HFFc6 (cell line): ENCODE measurements at regions not wholly inside any gene's neighbourhood (a gene's known extent, or its start where the extent isn't known, plus 50 kb on each side); places are given as distances from the start of the nearest gene placed in this dataset.

Experiments
- DNase-seq: peaks from one replicate; pipeline ENCODE4 v3.0.0-alpha.2; 2018
- H3K27ac Mint-ChIP-seq: 2 replicates; pipeline ENCODE4 v1.8.0; 2020; ENCODE audit warnings: mild to moderate bottlenecking, mixed read lengths
- H3K27me3 Mint-ChIP-seq: 2 replicates; pipeline ENCODE4 v1.8.0; 2021; ENCODE audit warnings: mild to moderate bottlenecking, moderate library complexity, mixed read lengths; ENCODE audit not compliant: insufficient read depth
- H3K36me3 Mint-ChIP-seq: 2 replicates; pipeline ENCODE4 v1.8.0; 2021; ENCODE audit warnings: low read depth, mixed read lengths
- H3K4me1 Mint-ChIP-seq: 2 replicates; pipeline ENCODE4 v1.8.0; 2020; ENCODE audit warnings: low read depth, mixed read lengths
- H3K4me3 Mint-ChIP-seq: 2 replicates; pipeline ENCODE4 v1.8.0; 2020; ENCODE audit warnings: mild to moderate bottlenecking, moderate library complexity, mixed read lengths
- H3K9me3 Mint-ChIP-seq: 2 replicates; pipeline ENCODE4 v1.8.0; 2020; ENCODE audit warnings: mild to moderate bottlenecking, mixed read lengths
- CTCF ChIP-seq: fragments of 200-600 bp; sonication (generic); IDR thresholded peaks from 2 replicates; pipeline ENCODE4 v1.5.0; 2021; ENCODE audit warnings: antibody characterized with exemption, mild to moderate bottlenecking

GRCh38 chr12:59134750-59135149 is 214.4 kb upstream of the LRIG3 start:
- no peaks in the 10 kb centered on the region for H3K36me3 Mint-ChIP-seq

DNA sequence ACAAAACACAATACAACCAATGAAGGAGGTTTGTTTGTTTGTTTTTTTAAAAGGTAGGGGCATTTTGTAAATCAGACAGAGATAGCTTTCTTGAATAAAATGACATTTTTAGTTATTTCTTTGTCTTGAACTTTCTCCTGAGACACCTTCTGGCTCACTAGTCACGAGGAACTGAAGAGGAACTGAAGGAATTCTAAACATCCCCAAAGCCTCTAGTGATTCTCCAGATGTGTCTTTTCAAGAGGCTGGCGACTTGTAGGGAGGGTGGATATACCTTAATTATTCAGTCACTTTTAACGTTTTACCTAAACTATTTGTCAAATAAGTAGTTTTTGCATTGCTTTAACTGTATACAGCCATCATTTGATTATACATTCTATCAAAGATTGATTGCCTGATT is 211.2 kb upstream of the LRIG3 start:
- H3K36me3 Mint-ChIP-seq: no peaks in the 10 kb centered on the region
- H3K4me1 Mint-ChIP-seq: no peaks in the 10 kb centered on the region
- H3K27me3 Mint-ChIP-seq: peaks cover 2% of the 10 kb centered on the region; the same call in 1 of the 2 replicates
- no peaks in the 10 kb centered on the region for H3K9me3 Mint-ChIP-seq
- no peak for TF ChIP-seq CTCF
- no peak for DNase-seq
- H3K4me3 Mint-ChIP-seq: no peak overlapping the region
- no peak overlapping the region for H3K27ac Mint-ChIP-seq

More at GRCh38 chr12:59134750-59135149, 214.4 kb upstream of the LRIG3 start:
- H3K27me3 Mint-ChIP-seq: no peaks in the 10 kb centered on the region
- no peak for DNase-seq
- no peaks in the 10 kb centered on the region for H3K4me1 Mint-ChIP-seq
- no peak overlapping the region for H3K27ac Mint-ChIP-seq
- H3K4me3 Mint-ChIP-seq: no peak overlapping the region
- H3K9me3 Mint-ChIP-seq: no peaks in the 10 kb centered on the region
- TF ChIP-seq CTCF: no peak

- Mint-ChIP-seq H3K36me3 (no peaks in the 10 kb centered on the region), H3K9me3 (no peaks in the 10 kb centered on the region), H3K4me1 (peaks cover 11% of the 10 kb centered on the region), H3K4me3 (no peak overlapping the region), H3K27ac (no peak overlapping the region), H3K27me3 (peaks cover 12% of the 10 kb centered on the region)
- no peak for TF ChIP-seq CTCF
- no peak for DNase-seq
These were observed 202.5 kb upstream of the LRIG3 start for GRCh38 chr12:59122784-59123183.

DNA sequence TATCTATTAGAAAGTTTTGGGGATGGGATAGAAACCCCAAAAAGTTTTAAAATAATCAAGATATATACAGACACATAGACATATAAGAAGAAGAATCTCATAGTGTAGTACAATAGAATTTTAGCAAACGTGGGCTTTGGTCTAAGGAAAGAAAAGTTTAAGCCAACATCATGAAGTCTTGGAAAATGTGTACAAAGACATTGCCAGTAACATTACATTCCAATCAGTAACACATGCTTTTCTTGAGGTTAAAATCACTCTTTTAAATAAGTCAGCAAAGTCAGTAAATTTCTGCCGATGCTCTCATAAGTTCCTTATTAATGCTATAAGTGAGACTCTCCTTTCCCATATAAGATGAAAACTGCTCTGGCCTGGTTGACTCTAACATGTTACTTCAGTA is 201.1 kb upstream of the LRIG3 start:
- DNase-seq: no peak
- H3K4me1 Mint-ChIP-seq: peaks cover 12% of the 10 kb centered on the region

GRCh38 chr12:59119676-59120075 is 199.4 kb upstream of the LRIG3 start:
- H3K4me1 Mint-ChIP-seq: peaks cover 27% of the 10 kb centered on the region
- no peaks in the 10 kb centered on the region for H3K9me3 Mint-ChIP-seq
- H3K27ac Mint-ChIP-seq: no peak overlapping the region
- no peak overlapping the region for H3K4me3 Mint-ChIP-seq
- peaks cover 11% of the 10 kb centered on the region for H3K27me3 Mint-ChIP-seq
- DNase-seq: peak; percentile 2
- no peaks in the 10 kb centered on the region for H3K36me3 Mint-ChIP-seq
- TF ChIP-seq CTCF: no peak

More for the DNA sequence above, 201.1 kb upstream of the LRIG3 start:
- Mint-ChIP-seq H3K27ac (no peak overlapping the region), H3K36me3 (no peaks in the 10 kb centered on the region), H3K4me3 (no peak overlapping the region), H3K9me3 (no peaks in the 10 kb centered on the region), H3K27me3 (peaks cover 11% of the 10 kb centered on the region)
- TF ChIP-seq CTCF: no peak

- no peak overlapping the region for H3K27ac Mint-ChIP-seq
These were observed 198.1 kb upstream of the LRIG3 start for GRCh38 chr12:59118356-59118755.

More at GRCh38 chr12:59118356-59118755, 198.1 kb upstream of the LRIG3 start:
- H3K9me3 Mint-ChIP-seq: no peaks in the 10 kb centered on the region
- no peak for TF ChIP-seq CTCF
- H3K4me1 Mint-ChIP-seq: peaks cover 32% of the 10 kb centered on the region
- H3K36me3 Mint-ChIP-seq: no peaks in the 10 kb centered on the region
- H3K4me3 Mint-ChIP-seq: no peak overlapping the region
- DNase-seq: no peak
- peaks cover 3% of the 10 kb centered on the region; the same call in 1 of the 2 replicates for H3K27me3 Mint-ChIP-seq
